NCI-H748 (cell line): ENCODE measurements at regions not wholly inside any gene's neighbourhood (a gene's known extent, or its start where the extent isn't known, plus 50 kb on each side); places are given as distances from the start of the nearest gene placed in this dataset.
"Not testable (repeated sequence)": the region's sequence is repeated elsewhere in the genome, so short reads cannot be mapped to it uniquely, and the experiment has no call there.

ENCODE experiments used
- DNase-seq: peaks from one replicate; lab custom pipeline; 2025; ENCODE audit not compliant: unreplicated experiment; lab: John Stamatoyannopoulos, UW

DNA sequence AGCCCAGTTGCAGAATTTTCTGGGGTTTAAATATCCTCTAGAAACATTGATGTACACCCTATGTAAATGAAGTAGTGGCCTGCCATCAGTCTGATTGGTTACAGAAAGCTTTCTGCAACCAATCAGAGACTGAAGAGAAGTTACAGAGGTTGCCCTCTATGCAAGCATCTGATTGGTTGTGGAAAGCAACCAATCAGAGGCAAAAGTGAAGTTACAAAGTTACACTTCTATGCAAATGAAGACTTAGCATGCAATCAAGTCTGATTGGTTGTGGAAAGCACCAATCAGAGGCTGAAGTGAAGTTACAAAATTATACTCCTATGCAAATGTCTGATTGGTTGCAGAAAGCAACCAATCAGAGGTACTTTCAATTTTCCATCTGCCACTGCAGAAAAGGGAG is 51.9 kb upstream of the USP9X start:
- DNase-seq = no peak

DNA sequence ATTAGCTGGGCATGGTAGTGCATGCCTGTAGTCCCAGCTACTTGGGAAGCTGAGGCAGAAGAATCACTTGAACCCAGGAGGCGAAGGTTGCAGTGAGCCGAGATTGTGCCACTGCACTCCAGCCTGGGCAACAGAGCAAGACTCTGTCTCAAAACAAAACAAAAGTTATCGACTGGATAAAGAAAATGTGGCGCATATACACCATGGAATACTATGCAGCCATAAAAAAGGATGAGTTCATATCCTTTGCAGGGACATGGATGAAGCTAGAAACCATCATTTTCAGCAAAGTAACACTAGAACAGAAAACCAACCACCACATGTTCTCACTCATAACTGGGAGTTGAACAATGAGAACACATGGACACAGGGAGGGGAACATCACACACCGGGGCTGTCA is 50.3 kb upstream of the USP9X start:
- DNase-seq = not testable (repeated sequence)
